DMS153 treated with DMSO at 0.1 percent for 48 hours (cell line): ENCODE measurements at regions not wholly inside any gene's neighbourhood (a gene's known extent, or its start where the extent isn't known, plus 50 kb on each side); places are given as distances from the start of the nearest gene placed in this dataset.

Experiments
- DNase-seq: peaks from one replicate; lab custom pipeline; 2025; ENCODE audit not compliant: unreplicated experiment; lab: John Stamatoyannopoulos, UW

- no peak for DNase-seq
These were observed 184.8 kb downstream of the CXCL12 start for GRCh38 chr10:44199991-44200655.

- no peak for DNase-seq
These were observed 185.6 kb downstream of the CXCL12 start for GRCh38 chr10:44199267-44199666.

- DNase-seq = no peak
These were observed 186.2 kb downstream of the CXCL12 start for GRCh38 chr10:44198780-44199097.

GRCh38 chr10:44198096-44198779 lies 186.7 kb downstream of the CXCL12 start:
- no peak for DNase-seq

- no peak for DNase-seq
These were observed 187.3 kb downstream of the CXCL12 start for GRCh38 chr10:44197646-44198045.

GRCh38 chr10:44196336-44196735 lies 188.6 kb downstream of the CXCL12 start:
- no peak for DNase-seq

GRCh38 chr10:44196008-44196320 lies 188.9 kb downstream of the CXCL12 start:
- no peak for DNase-seq

- DNase-seq = no peak
These were observed 189.5 kb downstream of the CXCL12 start for GRCh38 chr10:44195112-44196007.

GRCh38 chr10:44194435-44194834 lies 190.5 kb downstream of the CXCL12 start:
- no peak for DNase-seq

GRCh38 chr10:44193567-44194220 lies 191.2 kb downstream of the CXCL12 start:
- no peak for DNase-seq

- no peak for DNase-seq
These were observed 191.7 kb downstream of the CXCL12 start for GRCh38 chr10:44193166-44193565.

GRCh38 chr10:44192435-44192834 lies 192.5 kb downstream of the CXCL12 start:
- no peak for DNase-seq

- DNase-seq = no peak
These were observed 194.4 kb downstream of the CXCL12 start for GRCh38 chr10:44190541-44190940.

- no peak for DNase-seq
These were observed 198.1 kb downstream of the CXCL12 start for GRCh38 chr10:44186821-44187220.

GRCh38 chr10:44186150-44186549 lies 198.7 kb downstream of the CXCL12 start:
- no peak for DNase-seq

- DNase-seq = no peak
These were observed 199.6 kb downstream of the CXCL12 start for GRCh38 chr10:44185315-44185666.

- DNase-seq = no peak
These were observed 200.1 kb downstream of the CXCL12 start for GRCh38 chr10:44184633-44185314.

GRCh38 chr10:44183667-44184632 lies 200.9 kb downstream of the CXCL12 start:
- no peak for DNase-seq

- no peak for DNase-seq
These were observed 202.0 kb downstream of the CXCL12 start for GRCh38 chr10:44182909-44183308.
